Heart left ventricle (tissue), 16 donors: ENCODE measurements at regions not wholly inside any gene's neighbourhood (a gene's known extent, or its start where the extent isn't known, plus 50 kb on each side); places are given as distances from the start of the nearest gene placed in this dataset.

Experiments
- ATAC-seq, 4 donors: fragments of 200-7000 bp; cut with Tn5 transposase; one replicate each; pipeline ENCODE4 v1.9.1; 2020 to 2022; ENCODE audit warnings: moderate library complexity in 4 of 4, mild to moderate bottlenecking in 3 of 4, moderate number of reproducible peaks in 1 of 4
- DNase-seq, 5 donors: peaks; one replicate each; pipeline ENCODE4 v3.0.0-alpha.2; 2020
- H3K27ac ChIP-seq, 12 donors: fragments of 200-600 bp; sonication (generic) in 4 of 12; one replicate each; pipeline versions ENCODE4 v1.5.0 to v1.8.0; 2016 to 2022; ENCODE audit warnings: mild to moderate bottlenecking in 2 of 12
- H3K27me3 ChIP-seq, 9 donors: fragments of 200-600 bp; sonication (generic) in 2 of 9; one replicate each; pipeline versions ENCODE4 v1.5.1 to v1.8.0; 2016 to 2022; ENCODE audit warnings: mild to moderate bottlenecking in 3 of 9
- H3K36me3 ChIP-seq, 9 donors: fragments of 200-600 bp; sonication (generic) in 2 of 9; one replicate each; pipeline versions ENCODE4 v1.5.0 to v1.8.0; 2018 to 2022; ENCODE audit warnings: mild to moderate bottlenecking in 2 of 9
- H3K4me1 ChIP-seq, 12 donors: fragments of 200-600 bp; sonication (generic) in 4 of 12; one replicate each; pipeline versions ENCODE4 v1.5.0 to v1.8.0; 2016 to 2022; ENCODE audit warnings: mild to moderate bottlenecking in 3 of 12
- H3K4me3 ChIP-seq, 12 donors: fragments of 200-600 bp; sonication (generic) in 4 of 12; one replicate each; pipeline versions ENCODE4 v1.5.0 to v1.8.0; 2017 to 2022; ENCODE audit warnings: mild to moderate bottlenecking in 9 of 12, moderate library complexity in 4 of 12
- H3K9me3 ChIP-seq, 12 donors: fragments of 200-600 bp; sonication (generic) in 4 of 12; one replicate each; pipeline versions ENCODE4 v1.5.0 to v1.8.0; 2016 to 2022; ENCODE audit warnings: mild to moderate bottlenecking in 1 of 12
- POLR2A ChIP-seq, 2 donors: fragments of 450-650 bp; IDR thresholded peaks; one replicate each; pipeline ENCODE4 v1.6.1; 2017; ENCODE audit warnings: antibody characterized with exemption in 2 of 2, mild to moderate bottlenecking in 2 of 2, moderate library complexity in 2 of 2
- WGBS, 4 donors: extraction: QIAGEN DNeasy Blood & Tissue Kit in 2 of 4; methylation state at CpG; one replicate each; pipeline versions ENCODE4 v1.1.5 to v1.1.7; 2013 to 2018; 5-methylcytosine and 5-hydroxymethylcytosine counted together
- intact Hi-C, 10 donors: fragments of 100-400 bp; cut with DNase I; formaldehyde crosslinking; loops; one replicate each; pipeline versions ENCODE4 v1.11.1 to v1.14.2; 2022
- TF ChIP-seq, protein P1 (sequence below), 12 donors: fragments of 200-600 bp; sonication (generic) in 4 of 12; IDR thresholded peaks; one replicate each; pipeline versions ENCODE4 v1.5.0 to v1.8.0; 2018 to 2022; ENCODE audit warnings: antibody characterized with exemption in 12 of 12, mild to moderate bottlenecking in 5 of 12
- donor health status: ischemic (EF 13 %, LVEDD 7.1; RV severe dilation, severe dysfunction).
- donor health status: healthy with polysubstance abuse.
- donor health status: DM: no; HTN: yes; CAD: no.
- donor health status: DM: no; HTN: no; CAD: no.
- donor health status: ischemic (EF 25% LVEDD 6.9; RV normal size, moderate dysfunction).
- donor health status: ischemic (EF 25% LVEDD 5.7; RV mildly dilated, moderate dysfunction).
- donor health status: healthy.
- donor health status: DM: yes; HTN: yes; CAD: no.
- donor health status: ischemic (EF 35%, LVEDD 5.7; RV mildly dilated, moderate dysfunction).
- donor health status: nonischemic (EF 11% LVEDD 7.7; RV severe dilation, severe dysfunction).
- donor health status: DM: yes; HTN: yes; CAD: no.
- donor health status: PGD.
- donor health status: ischemic (EF 29% LVEDD 5.4; RV normal size, mild dysfunction).
- donor health status: nonischemic (EF 23%, LVEDD 6.1; RV moderate dilation, normal function).

- Histone ChIP-seq H3K27ac (no peak overlapping the region), H3K9me3 (peaks cover 0 to 15% (median 6%) of the 10 kb centered on the region in 12 donors), H3K27me3 (no peaks in the 10 kb centered on the region), H3K4me1 (no peaks in the 10 kb centered on the region), H3K4me3 (no peak overlapping the region), H3K36me3 (no peaks in the 10 kb centered on the region)
- WGBS, 4 donors, result 31 to 48% (median 40%) methylated on average over 1 of the region's 1 CpG
- ATAC-seq, result no peak
- DNase-seq, result no peak
- intact Hi-C loops, result no loop called here
- TF ChIP-seq POLR2A (IDR thresholded peaks at IDR 0.05), result no peak
- TF ChIP-seq, protein P1, sequence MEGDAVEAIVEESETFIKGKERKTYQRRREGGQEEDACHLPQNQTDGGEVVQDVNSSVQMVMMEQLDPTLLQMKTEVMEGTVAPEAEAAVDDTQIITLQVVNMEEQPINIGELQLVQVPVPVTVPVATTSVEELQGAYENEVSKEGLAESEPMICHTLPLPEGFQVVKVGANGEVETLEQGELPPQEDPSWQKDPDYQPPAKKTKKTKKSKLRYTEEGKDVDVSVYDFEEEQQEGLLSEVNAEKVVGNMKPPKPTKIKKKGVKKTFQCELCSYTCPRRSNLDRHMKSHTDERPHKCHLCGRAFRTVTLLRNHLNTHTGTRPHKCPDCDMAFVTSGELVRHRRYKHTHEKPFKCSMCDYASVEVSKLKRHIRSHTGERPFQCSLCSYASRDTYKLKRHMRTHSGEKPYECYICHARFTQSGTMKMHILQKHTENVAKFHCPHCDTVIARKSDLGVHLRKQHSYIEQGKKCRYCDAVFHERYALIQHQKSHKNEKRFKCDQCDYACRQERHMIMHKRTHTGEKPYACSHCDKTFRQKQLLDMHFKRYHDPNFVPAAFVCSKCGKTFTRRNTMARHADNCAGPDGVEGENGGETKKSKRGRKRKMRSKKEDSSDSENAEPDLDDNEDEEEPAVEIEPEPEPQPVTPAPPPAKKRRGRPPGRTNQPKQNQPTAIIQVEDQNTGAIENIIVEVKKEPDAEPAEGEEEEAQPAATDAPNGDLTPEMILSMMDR (IDR thresholded peaks at IDR 0.05), result no peak
Measured at GRCh38 chr5:159550951-159551350, 220.7 kb upstream of the IL12B start.

DNA sequence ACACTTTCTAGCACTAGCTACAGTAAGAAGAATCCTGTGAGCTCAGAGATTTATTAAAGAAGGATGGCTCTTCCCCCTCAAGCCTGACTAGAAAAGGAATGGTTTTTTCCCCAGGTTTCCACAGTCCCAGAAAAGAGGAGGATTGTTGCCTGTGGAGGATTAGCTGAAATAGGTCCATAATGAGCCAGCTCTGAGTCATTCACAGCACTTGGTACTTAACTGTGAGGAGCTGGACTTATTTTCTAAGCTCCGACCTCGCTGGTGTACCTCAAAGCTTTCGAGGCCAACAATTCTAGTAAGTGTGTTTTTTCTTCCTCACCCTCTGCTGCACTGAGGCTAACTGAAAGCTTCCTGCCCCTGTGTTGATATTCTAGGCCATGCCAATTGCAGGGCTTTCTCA is 222.5 kb upstream of the IL12B start:
- Histone ChIP-seq H3K4me1 (no peaks in the 10 kb centered on the region), H3K27ac (no peak overlapping the region), H3K4me3 (no peak overlapping the region), H3K36me3 (no peaks in the 10 kb centered on the region), H3K9me3 (peaks cover 0 to 5% (median 0%) of the 10 kb centered on the region in 12 donors), H3K27me3 (no peaks in the 10 kb centered on the region)
- 82 to 96% (median 90%) methylated on average over 3 of the region's 3 CpGs for WGBS, 4 donors
- DNase-seq, result no peak
- TF ChIP-seq POLR2A (IDR thresholded peaks at IDR 0.05), result no peak
- TF ChIP-seq, protein P1 (IDR thresholded peaks at IDR 0.05), result no peak
- no peak for ATAC-seq
- intact Hi-C loops, result no loop called here

- Histone ChIP-seq H3K9me3 (peaks cover 0 to 5% (median 0%) of the 10 kb centered on the region in 12 donors), H3K4me1 (no peaks in the 10 kb centered on the region), H3K27me3 (no peaks in the 10 kb centered on the region), H3K36me3 (no peaks in the 10 kb centered on the region), H3K4me3 (no peak overlapping the region), H3K27ac (no peak overlapping the region)
- WGBS, 4 donors, result 62 to 91% (median 87%) methylated on average over 2 of the region's 2 CpGs
- ATAC-seq, result no peak
- DNase-seq, result no peak
- intact Hi-C loops, result no loop called here
- no peak for TF ChIP-seq POLR2A (IDR thresholded peaks at IDR 0.05)
- TF ChIP-seq, protein P1 (IDR thresholded peaks at IDR 0.05), result no peak
Measured at GRCh38 chr5:159553792-159554191, 223.5 kb upstream of the IL12B start.

GRCh38 chr5:159555084-159555483 is 224.8 kb upstream of the IL12B start:
- H3K27ac ChIP-seq, result no peak overlapping the region
- WGBS, 4 donors, result 28 to 49% (median 37%) methylated on average over 1 of the region's 1 CpG
- no peak for DNase-seq
- H3K9me3 ChIP-seq, result peaks cover 0 to 5% (median 0%) of the 10 kb centered on the region in 12 donors
- H3K36me3 ChIP-seq, result no peaks in the 10 kb centered on the region
- ATAC-seq, result no peak
- H3K4me1 ChIP-seq, result no peaks in the 10 kb centered on the region
- no peak for TF ChIP-seq POLR2A (IDR thresholded peaks at IDR 0.05)
- TF ChIP-seq, protein P1 (IDR thresholded peaks at IDR 0.05), result no peak
- H3K4me3 ChIP-seq, result no peak overlapping the region
- intact Hi-C loops, result no loop called here
- no peaks in the 10 kb centered on the region for H3K27me3 ChIP-seq
